Fibroblast of the aortic adventitia (primary cell): ENCODE measurements at regions not wholly inside any gene's neighbourhood (a gene's known extent, or its start where the extent isn't known, plus 50 kb on each side); places are given as distances from the start of the nearest gene placed in this dataset.

Experiments
- DNase-seq: peaks from one replicate; pipeline ENCODE4 v3.0.0-alpha.2; 2010; ENCODE audit warnings: low read depth
- H3K4me3 ChIP-seq: 2 replicates; pipeline ENCODE4 v1.5.1; 2011; ENCODE audit warnings: low read depth, mild to moderate bottlenecking, control low read depth, low read length, moderate library complexity
- TF ChIP-seq, protein P1 (sequence below): IDR thresholded peaks from 2 replicates; pipeline ENCODE4 v1.5.1; 2011; ENCODE audit warnings: mild to moderate bottlenecking, low read length, control low read depth, inconsistent platforms; ENCODE audit not compliant: insufficient read depth

- DNase-seq, result no peak
- no peak overlapping the region for H3K4me3 ChIP-seq
- TF ChIP-seq, protein P1, sequence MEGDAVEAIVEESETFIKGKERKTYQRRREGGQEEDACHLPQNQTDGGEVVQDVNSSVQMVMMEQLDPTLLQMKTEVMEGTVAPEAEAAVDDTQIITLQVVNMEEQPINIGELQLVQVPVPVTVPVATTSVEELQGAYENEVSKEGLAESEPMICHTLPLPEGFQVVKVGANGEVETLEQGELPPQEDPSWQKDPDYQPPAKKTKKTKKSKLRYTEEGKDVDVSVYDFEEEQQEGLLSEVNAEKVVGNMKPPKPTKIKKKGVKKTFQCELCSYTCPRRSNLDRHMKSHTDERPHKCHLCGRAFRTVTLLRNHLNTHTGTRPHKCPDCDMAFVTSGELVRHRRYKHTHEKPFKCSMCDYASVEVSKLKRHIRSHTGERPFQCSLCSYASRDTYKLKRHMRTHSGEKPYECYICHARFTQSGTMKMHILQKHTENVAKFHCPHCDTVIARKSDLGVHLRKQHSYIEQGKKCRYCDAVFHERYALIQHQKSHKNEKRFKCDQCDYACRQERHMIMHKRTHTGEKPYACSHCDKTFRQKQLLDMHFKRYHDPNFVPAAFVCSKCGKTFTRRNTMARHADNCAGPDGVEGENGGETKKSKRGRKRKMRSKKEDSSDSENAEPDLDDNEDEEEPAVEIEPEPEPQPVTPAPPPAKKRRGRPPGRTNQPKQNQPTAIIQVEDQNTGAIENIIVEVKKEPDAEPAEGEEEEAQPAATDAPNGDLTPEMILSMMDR, result peak; percentile 25
Observed at GRCh38 chr10:78424723-78425122, 391.1 kb downstream of the RPS24 start.

DNA sequence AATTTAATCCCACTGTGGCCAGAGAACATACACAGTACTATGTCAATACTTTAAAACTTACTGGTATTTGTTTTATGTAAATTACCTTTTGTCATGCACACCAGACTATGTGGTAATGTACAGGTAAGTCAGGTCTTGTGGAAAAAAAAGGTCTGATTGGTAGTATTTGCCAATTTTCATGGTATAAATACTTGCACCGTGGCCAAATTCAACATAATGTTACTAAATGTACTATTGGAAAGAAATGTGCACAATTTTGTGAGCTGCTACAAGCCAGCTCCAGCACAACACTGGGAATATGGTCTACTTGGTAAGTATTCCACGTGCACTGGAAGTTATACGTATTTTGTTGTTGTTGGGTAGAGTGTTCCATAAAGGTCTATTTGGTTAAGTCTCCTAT lies 392.5 kb downstream of the RPS24 start:
- no peak for DNase-seq
- H3K4me3 ChIP-seq, result no peak overlapping the region
- TF ChIP-seq, protein P1, result no peak

DNA sequence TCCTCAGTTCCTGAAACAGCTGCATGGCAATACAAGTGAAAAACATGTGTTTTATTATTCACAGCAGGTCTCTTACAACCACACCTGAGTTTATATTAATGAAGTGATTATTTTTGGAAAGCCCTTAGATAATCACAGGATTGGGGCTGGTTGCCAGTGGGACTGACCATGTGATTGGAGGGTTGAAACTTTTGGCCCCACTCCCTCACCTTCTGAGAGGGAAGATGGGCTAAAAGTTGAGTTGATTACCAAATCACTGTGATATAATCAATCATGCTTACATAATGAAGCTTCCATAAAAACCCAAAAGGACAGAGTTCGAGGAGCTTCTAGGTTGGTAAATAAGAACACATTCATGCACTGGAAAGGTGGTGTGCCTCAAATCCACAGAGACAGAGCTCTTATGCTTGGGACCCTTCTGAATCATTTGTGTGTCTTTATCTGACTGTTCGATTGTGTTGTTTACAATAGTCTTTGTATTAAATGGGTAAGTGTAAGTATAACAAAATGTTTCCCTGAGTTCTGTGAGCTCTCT lies 393.9 kb downstream of the RPS24 start:
- TF ChIP-seq, protein P1, result no peak

DNA sequence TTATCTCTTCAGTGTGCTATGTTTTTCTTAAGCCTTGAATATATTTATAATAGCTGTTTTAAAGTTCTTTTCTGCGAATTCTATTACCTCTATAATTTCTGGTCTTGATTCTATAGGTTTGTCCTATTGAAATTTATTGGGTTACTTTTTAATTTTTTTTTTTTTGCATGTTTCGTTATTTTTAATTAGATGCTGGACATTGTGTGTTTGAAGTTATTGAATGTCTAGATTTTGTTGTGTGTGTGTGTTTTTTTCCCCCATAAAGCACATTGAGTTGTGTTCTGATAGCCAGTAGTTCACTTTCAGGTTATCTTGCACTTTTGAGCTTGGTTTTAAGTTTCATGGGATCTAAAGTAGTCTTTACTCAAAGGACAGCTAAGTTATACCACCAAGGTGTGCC lies 394.9 kb downstream of the RPS24 start:
- TF ChIP-seq, protein P1, result no peak
- DNase-seq, result no peak
- H3K4me3 ChIP-seq, result no peak overlapping the region

More for the DNA sequence above, 393.9 kb downstream of the RPS24 start:
- DNase-seq, result no peak
- no peak overlapping the region for H3K4me3 ChIP-seq

DNA sequence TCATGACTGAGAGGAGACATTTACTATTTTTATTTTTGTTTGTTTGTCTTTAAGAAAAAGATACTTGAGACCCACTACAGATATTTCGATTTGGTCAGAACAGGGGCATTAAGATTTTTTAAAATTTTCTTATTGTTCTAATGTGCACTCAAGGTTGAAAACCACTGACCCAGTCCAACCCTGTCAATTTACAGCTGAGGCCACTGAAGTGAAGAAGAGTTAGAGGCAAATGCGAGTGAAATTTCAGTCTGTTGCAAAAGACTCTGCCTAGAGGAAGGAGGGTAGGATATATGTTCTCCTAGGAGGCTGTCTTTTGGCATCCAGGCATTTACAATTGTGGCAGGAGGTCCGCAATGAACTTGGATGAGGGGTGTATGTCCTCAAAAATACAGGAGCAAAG lies 396.3 kb downstream of the RPS24 start:
- DNase-seq, result no peak
- TF ChIP-seq, protein P1, result no peak
- H3K4me3 ChIP-seq, result no peak overlapping the region

DNA sequence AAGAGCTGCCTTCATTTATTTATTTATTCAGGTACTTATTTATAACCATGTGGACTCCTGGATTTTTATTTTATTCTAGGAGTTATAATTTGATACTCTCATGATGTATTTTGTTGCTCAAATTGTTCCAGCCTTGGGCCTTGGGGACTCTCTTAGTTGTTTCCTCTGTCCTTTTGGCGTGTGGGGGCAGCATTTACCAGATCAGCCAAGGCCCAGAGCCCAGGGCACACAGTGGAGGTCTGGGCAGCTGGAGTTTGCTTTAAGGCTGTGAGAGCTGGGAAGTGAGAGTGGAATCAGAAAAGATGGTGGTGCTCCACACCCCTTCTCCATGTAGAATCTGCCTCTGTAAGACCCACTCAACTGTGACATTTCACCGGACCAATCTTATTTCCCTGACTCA lies 398.9 kb downstream of the RPS24 start:
- TF ChIP-seq, protein P1, result no peak
- DNase-seq, result peak; percentile 29

DNA sequence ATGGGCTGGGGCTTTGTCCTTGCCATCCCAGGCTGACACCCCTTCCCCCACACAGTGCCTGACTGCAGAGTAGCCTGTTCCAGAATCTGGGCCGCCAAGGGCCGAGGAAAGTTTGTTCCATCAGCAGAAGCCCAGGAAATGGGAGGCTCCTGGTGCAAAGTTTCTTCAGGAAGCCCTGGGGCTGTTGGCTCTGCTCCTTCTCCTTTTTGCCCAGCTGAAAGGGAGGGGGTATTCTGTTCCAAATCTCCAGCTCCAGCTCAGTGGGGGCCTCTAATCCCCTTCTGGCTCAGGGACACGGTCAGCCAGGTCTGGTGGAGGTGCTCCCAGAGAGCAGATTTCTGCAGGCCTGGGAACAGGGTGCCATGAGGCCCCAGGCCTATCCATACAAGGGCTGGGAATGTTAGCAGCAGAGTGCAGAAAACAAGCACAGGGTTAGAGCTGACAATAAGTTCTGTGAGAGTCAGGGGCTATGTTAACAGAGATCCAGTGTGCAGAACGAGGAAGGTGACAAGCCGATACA lies 399.5 kb downstream of the RPS24 start:
- no peak overlapping the region for H3K4me3 ChIP-seq
- no peak for DNase-seq
- TF ChIP-seq, protein P1, result no peak

More for the DNA sequence above, 398.9 kb downstream of the RPS24 start:
- no peak overlapping the region for H3K4me3 ChIP-seq
